Calu3 (cell line): ENCODE measurements at regions not wholly inside any gene's neighbourhood (a gene's known extent, or its start where the extent isn't known, plus 50 kb on each side); places are given as distances from the start of the nearest gene placed in this dataset.

ENCODE experiments used
- BruUV-seq: library from RNA; stranded (reverse); fragments of 400-500 nt; replicated peaks from 2 replicates; lab custom pipeline; 2021; lab: Mats Ljungman, UMichigan
- CTCF ChIA-PET: fragments of 300-600 bp; sonication (Branson Sonifier 250); formaldehyde crosslinking; loops from one replicate; lab custom pipeline; 2022; ENCODE audit warnings: antibody characterized with exemption; lab: Charles Lee
- DNase-seq: peaks from one replicate; pipeline ENCODE4 v3.0.0; 2022
- H3K27ac Mint-ChIP-seq: one replicate; pipeline ENCODE4 v1.8.0; 2022; ENCODE audit warnings: mixed read lengths; ENCODE audit not compliant: unreplicated experiment
- H3K27me3 Mint-ChIP-seq: one replicate; pipeline ENCODE4 v1.8.0; 2022; ENCODE audit warnings: mixed read lengths; ENCODE audit not compliant: unreplicated experiment
- H3K36me3 Mint-ChIP-seq: one replicate; pipeline ENCODE4 v1.8.0; 2022; ENCODE audit warnings: mild to moderate bottlenecking, moderate library complexity, mixed read lengths; ENCODE audit not compliant: insufficient read depth, unreplicated experiment
- H3K4me1 Mint-ChIP-seq: one replicate; pipeline ENCODE4 v1.8.0; 2022; ENCODE audit warnings: mild to moderate bottlenecking, low read depth, mixed read lengths; ENCODE audit not compliant: unreplicated experiment
- H3K4me3 Mint-ChIP-seq: one replicate; pipeline ENCODE4 v1.8.0; 2022; ENCODE audit warnings: mild to moderate bottlenecking, low read depth, moderate library complexity, mixed read lengths; ENCODE audit not compliant: unreplicated experiment
- H3K9me3 Mint-ChIP-seq: one replicate; pipeline ENCODE4 v1.8.0; 2022; ENCODE audit warnings: low read depth, mixed read lengths; ENCODE audit not compliant: unreplicated experiment
- intact Hi-C: fragments of 100-400 bp; cut with micrococcal nuclease; formaldehyde crosslinking; loops from one replicate; pipeline ENCODE4 v1.10.0; 2022; ENCODE audit not compliant: unreplicated experiment
- TF ChIP-seq, protein P1 (sequence below): fragments of 200-600 bp; IDR thresholded peaks from one replicate; pipeline ENCODE4 v1.8.0; 2022; ENCODE audit warnings: antibody characterized with exemption; ENCODE audit not compliant: unreplicated experiment

DNA sequence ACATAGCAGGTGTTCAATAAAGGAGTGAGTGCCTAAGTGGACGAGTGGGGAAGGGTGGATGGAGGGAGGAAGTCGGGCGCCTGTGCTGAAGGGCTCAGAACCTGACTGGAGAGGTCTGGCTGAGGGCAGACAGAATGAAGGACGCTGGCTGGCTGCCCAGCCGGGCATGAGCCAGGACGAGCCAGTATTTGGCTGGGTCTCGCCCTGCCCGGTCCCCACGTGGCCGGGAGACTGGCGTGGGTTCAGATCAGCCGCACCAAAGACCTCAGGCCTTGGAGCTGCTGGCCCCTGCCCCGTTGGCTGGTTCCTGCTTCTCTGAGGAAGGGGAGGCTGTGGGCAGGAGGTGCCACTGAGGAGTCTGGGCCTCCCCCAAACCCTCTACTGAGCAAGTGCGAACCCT, 79.8 kb downstream of the ENGASE start:
- Mint-ChIP-seq H3K36me3 (no peaks in the 10 kb centered on the region), H3K4me3 (no peak overlapping the region), H3K9me3 (no peaks in the 10 kb centered on the region), H3K4me1 (no peaks in the 10 kb centered on the region), H3K27me3 (peaks cover 100% of the 10 kb centered on the region), H3K27ac (no peak overlapping the region)
- BruUV-seq, result no TSS peak
- CTCF ChIA-PET, result no interaction called here
- intact Hi-C loops, result no loop called here
- DNase-seq, result no peak
- TF ChIP-seq, protein P1, sequence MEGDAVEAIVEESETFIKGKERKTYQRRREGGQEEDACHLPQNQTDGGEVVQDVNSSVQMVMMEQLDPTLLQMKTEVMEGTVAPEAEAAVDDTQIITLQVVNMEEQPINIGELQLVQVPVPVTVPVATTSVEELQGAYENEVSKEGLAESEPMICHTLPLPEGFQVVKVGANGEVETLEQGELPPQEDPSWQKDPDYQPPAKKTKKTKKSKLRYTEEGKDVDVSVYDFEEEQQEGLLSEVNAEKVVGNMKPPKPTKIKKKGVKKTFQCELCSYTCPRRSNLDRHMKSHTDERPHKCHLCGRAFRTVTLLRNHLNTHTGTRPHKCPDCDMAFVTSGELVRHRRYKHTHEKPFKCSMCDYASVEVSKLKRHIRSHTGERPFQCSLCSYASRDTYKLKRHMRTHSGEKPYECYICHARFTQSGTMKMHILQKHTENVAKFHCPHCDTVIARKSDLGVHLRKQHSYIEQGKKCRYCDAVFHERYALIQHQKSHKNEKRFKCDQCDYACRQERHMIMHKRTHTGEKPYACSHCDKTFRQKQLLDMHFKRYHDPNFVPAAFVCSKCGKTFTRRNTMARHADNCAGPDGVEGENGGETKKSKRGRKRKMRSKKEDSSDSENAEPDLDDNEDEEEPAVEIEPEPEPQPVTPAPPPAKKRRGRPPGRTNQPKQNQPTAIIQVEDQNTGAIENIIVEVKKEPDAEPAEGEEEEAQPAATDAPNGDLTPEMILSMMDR, result no peak

DNA sequence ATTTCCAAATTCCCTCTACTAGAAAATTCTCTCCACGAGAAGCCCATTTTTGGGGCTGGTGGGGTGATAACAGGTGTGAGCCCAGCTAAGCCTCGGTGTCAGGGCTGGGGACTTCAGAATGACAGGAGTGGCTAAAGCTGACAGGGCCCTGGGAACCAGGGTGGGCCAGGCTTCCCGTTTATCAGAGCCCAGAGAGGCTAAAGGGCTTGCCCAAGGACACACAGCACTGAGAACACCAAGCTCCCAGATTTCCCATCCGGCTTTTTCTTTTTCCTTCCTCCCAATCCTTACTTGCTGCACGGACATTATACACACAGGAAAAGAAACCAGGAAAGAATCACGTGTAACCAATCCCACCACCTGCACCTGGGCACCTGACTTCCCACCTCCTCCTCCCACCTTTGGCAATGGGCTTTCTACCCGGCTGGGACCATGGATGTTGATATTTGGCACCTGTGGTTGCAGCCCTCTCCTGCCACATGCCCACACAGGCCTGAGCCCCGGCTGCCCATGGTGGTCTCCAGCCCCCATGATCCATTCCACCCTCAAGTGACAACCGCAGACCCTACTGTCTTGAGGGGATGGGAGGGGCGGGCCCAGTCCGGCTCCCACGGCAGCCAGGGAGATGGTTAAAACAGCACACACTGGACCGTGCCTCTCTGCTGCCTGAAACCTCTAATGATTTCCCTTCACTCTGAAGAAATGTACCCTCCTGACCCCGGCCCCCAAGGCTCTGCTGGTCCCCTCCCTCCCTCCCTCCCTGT, 78.9 kb downstream of the ENGASE start:
- no peak overlapping the region for H3K27ac Mint-ChIP-seq
- no peaks in the 10 kb centered on the region for H3K36me3 Mint-ChIP-seq
- intact Hi-C loops, result no loop called here
- H3K9me3 Mint-ChIP-seq, result no peaks in the 10 kb centered on the region
- CTCF ChIA-PET, result no interaction called here
- H3K4me3 Mint-ChIP-seq, result no peak overlapping the region
- peaks cover 100% of the 10 kb centered on the region for H3K27me3 Mint-ChIP-seq
- TF ChIP-seq, protein P1, result no peak
- H3K4me1 Mint-ChIP-seq, result no peaks in the 10 kb centered on the region
- DNase-seq, result no peak
- BruUV-seq, result no TSS peak

- Mint-ChIP-seq H3K27ac (no peak overlapping the region), H3K4me3 (no peak overlapping the region), H3K9me3 (no peaks in the 10 kb centered on the region), H3K36me3 (no peaks in the 10 kb centered on the region), H3K27me3 (peaks cover 100% of the 10 kb centered on the region), H3K4me1 (no peaks in the 10 kb centered on the region)
- TF ChIP-seq, protein P1, result no peak
- DNase-seq, result no peak
- intact Hi-C loops, result no loop called here
- no TSS peak for BruUV-seq
- CTCF ChIA-PET, result no interaction called here
Observed at GRCh38 chr17:79152636-79153035, 78.0 kb downstream of the ENGASE start.

DNA sequence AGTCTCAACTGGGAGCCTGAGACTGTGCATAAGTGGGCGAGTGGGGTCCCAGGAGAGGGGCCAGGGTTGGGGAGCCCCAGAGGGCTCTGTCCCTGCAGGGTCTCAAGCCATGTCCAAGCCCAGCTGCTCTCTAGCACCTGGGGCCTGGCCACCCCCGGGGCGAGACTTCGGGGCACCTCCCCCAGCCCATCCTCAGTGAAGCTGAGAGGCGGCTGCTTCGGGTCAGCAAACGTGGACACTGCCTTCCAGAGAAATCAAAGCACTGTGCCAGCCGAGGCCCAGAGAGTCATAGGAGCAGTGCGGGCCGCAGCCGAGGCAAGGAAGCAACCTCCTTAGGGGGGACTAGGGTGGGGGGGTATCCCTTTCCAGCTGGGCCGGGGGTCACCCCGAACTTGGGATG, 77.5 kb downstream of the ENGASE start:
- no peak for DNase-seq
- H3K36me3 Mint-ChIP-seq, result no peaks in the 10 kb centered on the region
- CTCF ChIA-PET, result no interaction called here
- no TSS peak for BruUV-seq
- H3K27me3 Mint-ChIP-seq, result peaks cover 100% of the 10 kb centered on the region
- H3K9me3 Mint-ChIP-seq, result no peaks in the 10 kb centered on the region
- no peaks in the 10 kb centered on the region for H3K4me1 Mint-ChIP-seq
- intact Hi-C loops, result no loop called here
- TF ChIP-seq, protein P1, result no peak
- no peak overlapping the region for H3K4me3 Mint-ChIP-seq
- no peak overlapping the region for H3K27ac Mint-ChIP-seq
